Activated CD8-positive, alpha-beta memory T cell treated with anti-CD3 and anti-CD28 coated beads, Interleukin-2, amount 10 ng/mL, durations not matched to agents 7 days and 5 days (primary cell): ENCODE measurements at regions not wholly inside any gene's neighbourhood (a gene's known extent, or its start where the extent isn't known, plus 50 kb on each side); places are given as distances from the start of the nearest gene placed in this dataset.
"Not testable (repeated sequence)": the region's sequence is repeated elsewhere in the genome, so short reads cannot be mapped to it uniquely, and the experiment has no call there.

Source experiments
- ATAC-seq: fragments of 150-1000 bp; cut with Tn5 transposase; one replicate; pipeline ENCODE4 v1.10.0; 2021; ENCODE audit warnings: moderate library complexity
- CTCF ChIA-PET: fragments of 350-600 bp; sonication (Branson Sonifier 250); formaldehyde crosslinking; loops from one replicate; lab custom pipeline; 2021; ENCODE audit warnings: antibody characterized with exemption; lab: Charles Lee
- DNase-seq: peaks from one replicate; pipeline ENCODE4 v3.0.0-alpha.2; 2020
- H3K27ac Mint-ChIP-seq: one replicate; pipeline ENCODE4 v1.8.0; 2021; ENCODE audit warnings: mild to moderate bottlenecking, mixed read lengths
- H3K27me3 Mint-ChIP-seq: one replicate; pipeline ENCODE4 v1.8.0; 2021; ENCODE audit warnings: mixed read lengths
- H3K36me3 Mint-ChIP-seq: one replicate; pipeline ENCODE4 v1.8.0; 2021; ENCODE audit warnings: mild to moderate bottlenecking, mixed read lengths
- H3K4me1 Mint-ChIP-seq: one replicate; pipeline ENCODE4 v1.8.0; 2021; ENCODE audit warnings: mixed read lengths
- H3K4me3 Mint-ChIP-seq: one replicate; pipeline ENCODE4 v1.8.0; 2021; ENCODE audit warnings: mild to moderate bottlenecking, moderate library complexity, mixed read lengths
- H3K9me3 Mint-ChIP-seq: one replicate; pipeline ENCODE4 v1.8.0; 2022; ENCODE audit warnings: low read depth, mixed read lengths

DNA sequence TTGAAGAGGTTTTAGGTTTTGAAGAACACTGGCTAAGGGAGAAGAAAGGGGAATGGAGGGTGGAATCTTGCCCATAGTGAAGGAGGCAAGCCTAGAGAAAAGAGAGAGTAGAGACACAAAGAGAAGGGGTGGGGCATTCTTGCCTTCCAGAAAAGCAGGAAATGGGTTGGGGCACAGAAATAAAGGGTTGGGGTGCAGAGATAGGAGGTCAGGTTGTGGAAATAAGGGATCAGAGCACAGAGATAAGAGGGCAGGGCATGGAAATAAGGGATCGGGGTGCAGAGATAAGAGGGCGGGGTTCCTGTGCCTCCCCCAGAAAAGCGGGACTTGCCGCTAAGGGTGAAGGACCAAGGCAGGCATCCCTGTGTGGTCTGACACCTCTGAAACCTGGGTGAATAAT lies 69.9 kb downstream of the ALG1L2 start:
- H3K36me3 Mint-ChIP-seq, H3K27ac Mint-ChIP-seq, H3K4me3 Mint-ChIP-seq, H3K4me1 Mint-ChIP-seq, H3K9me3 Mint-ChIP-seq, ATAC-seq, DNase-seq, CTCF ChIA-PET: not testable (repeated sequence)
- H3K27me3 Mint-ChIP-seq: peaks cover 25% of the 10 kb centered on the region

GRCh38 chr3:130153247-130153646 lies 71.6 kb downstream of the ALG1L2 start:
- peaks cover 19% of the 10 kb centered on the region for H3K27me3 Mint-ChIP-seq
- H3K4me3 Mint-ChIP-seq, H3K27ac Mint-ChIP-seq, CTCF ChIA-PET, H3K9me3 Mint-ChIP-seq, H3K36me3 Mint-ChIP-seq, DNase-seq, H3K4me1 Mint-ChIP-seq, ATAC-seq: not testable (repeated sequence)

DNA sequence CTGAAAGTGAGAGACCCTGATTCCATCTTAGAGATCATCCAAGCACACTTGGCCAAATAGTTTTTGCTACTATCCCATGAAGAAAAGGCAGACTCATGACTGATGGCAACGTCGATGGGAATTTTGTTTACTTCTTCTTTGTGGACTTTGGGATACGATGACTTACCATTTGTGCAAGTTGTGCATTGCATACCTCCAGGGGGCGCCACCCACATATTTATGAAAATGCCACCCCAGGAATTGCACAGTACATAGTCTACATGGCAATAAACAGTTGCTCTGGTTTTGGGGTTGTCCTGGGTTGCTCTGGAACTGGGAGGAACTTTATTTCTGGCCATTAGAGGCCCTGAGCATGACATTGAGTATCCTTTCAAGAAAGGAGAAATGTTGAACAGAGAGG lies 73.8 kb downstream of the ALG1L2 start:
- H3K4me3 Mint-ChIP-seq, H3K9me3 Mint-ChIP-seq, DNase-seq, H3K27ac Mint-ChIP-seq, CTCF ChIA-PET, ATAC-seq, H3K36me3 Mint-ChIP-seq, H3K4me1 Mint-ChIP-seq: not testable (repeated sequence)
- H3K27me3 Mint-ChIP-seq: peaks cover 12% of the 10 kb centered on the region

- CTCF ChIA-PET, H3K4me1 Mint-ChIP-seq, H3K36me3 Mint-ChIP-seq, H3K27me3 Mint-ChIP-seq, DNase-seq, H3K4me3 Mint-ChIP-seq, H3K9me3 Mint-ChIP-seq, H3K27ac Mint-ChIP-seq, ATAC-seq: not testable (repeated sequence)
Measured at GRCh38 chr3:130166856-130167255, 85.2 kb downstream of the ALG1L2 start.

DNA sequence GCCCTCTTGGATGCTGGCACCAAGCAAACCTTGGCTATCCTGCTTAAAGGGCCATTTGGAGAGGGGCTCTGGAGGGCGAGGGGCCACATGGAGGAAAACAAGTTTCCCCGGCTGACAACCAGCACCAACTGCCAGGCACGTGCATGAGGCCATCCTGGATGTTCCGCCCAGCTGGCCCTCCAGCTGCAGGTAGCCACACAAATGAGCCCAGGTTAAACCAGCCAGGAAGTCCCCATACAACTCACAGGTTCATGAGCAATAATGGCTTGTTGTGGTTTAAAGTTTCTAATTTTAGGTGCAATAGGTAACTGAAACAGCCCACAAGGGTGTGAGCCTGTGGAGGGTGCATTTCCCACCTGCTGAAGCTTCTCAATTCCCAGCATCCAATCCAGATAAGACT lies 93.6 kb downstream of the ALG1L2 start:
- H3K4me3 Mint-ChIP-seq, DNase-seq, H3K36me3 Mint-ChIP-seq, ATAC-seq, H3K9me3 Mint-ChIP-seq, CTCF ChIA-PET, H3K27me3 Mint-ChIP-seq, H3K27ac Mint-ChIP-seq: not testable (repeated sequence)
- H3K4me1 Mint-ChIP-seq: peaks cover 22% of the 10 kb centered on the region

GRCh38 chr3:130176476-130177256 lies 95.0 kb downstream of the ALG1L2 start:
- H3K9me3 Mint-ChIP-seq, CTCF ChIA-PET, ATAC-seq, H3K36me3 Mint-ChIP-seq, DNase-seq, H3K27ac Mint-ChIP-seq, H3K4me3 Mint-ChIP-seq, H3K27me3 Mint-ChIP-seq: not testable (repeated sequence)
- H3K4me1 Mint-ChIP-seq: peaks cover 22% of the 10 kb centered on the region

GRCh38 chr3:130178835-130179234 lies 97.2 kb downstream of the ALG1L2 start:
- DNase-seq, H3K27me3 Mint-ChIP-seq, H3K36me3 Mint-ChIP-seq, H3K9me3 Mint-ChIP-seq, ATAC-seq, CTCF ChIA-PET: not testable (repeated sequence)
- H3K4me3 Mint-ChIP-seq: peak overlapping the region; percentile 78
- H3K27ac Mint-ChIP-seq: peak overlapping the region; percentile 89
- H3K4me1 Mint-ChIP-seq: peaks cover 22% of the 10 kb centered on the region

DNA sequence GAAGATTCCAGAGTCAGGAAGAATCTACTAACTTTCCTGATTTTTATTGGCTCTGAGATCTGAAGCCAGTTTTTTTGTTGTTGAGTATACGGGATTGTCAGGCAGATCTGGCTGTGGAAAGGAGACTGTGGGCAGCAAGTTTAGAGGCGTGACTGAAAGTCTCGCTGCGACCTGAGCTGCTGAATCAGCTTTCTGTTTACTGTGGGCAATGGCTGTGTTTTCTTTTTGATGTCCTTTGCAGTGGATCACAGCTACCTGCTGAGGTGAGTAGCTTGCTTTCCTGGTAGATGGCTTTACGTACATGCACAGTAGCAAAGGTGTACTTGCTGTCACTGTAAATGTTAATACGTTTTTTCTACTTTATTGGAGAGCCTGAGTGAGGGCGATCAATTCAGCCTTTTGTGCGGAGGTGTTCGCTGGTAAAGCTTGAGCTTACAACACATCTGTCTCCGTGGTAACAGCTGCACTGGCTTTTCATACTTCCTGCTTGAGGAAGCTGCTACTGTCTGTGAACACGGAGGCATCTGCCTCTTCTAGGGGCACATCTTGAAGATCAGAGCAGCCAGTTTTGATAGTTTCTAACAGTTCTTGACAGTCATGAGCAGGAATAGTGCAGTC lies 97.8 kb downstream of the ALG1L2 start:
- ATAC-seq, CTCF ChIA-PET: not testable (repeated sequence)

DNA sequence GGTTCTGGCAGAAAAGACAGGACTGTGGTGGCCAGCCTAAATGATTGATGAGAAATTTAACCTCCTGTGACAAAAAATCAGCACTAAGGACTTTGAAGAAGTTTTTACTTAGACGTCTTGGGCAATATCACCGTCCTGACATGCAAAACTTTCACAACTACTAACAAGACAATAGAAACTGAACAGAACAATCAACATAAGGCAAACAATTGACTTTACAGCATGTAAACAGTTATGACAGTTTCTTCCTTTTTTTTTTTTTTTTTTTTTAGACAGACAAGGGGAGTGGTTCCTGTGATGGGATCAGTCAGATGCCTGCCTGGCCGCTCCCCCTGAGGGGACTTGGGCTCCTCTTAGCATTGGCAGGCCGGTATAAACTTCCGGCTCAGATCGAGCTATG lies 100.8 kb downstream of the ALG1L2 start:
- H3K4me1 Mint-ChIP-seq: peaks cover 22% of the 10 kb centered on the region
- H3K27ac Mint-ChIP-seq, CTCF ChIA-PET, ATAC-seq, H3K27me3 Mint-ChIP-seq, H3K36me3 Mint-ChIP-seq, H3K4me3 Mint-ChIP-seq, DNase-seq, H3K9me3 Mint-ChIP-seq: not testable (repeated sequence)

More for the DNA sequence above, 97.8 kb downstream of the ALG1L2 start:
- not testable (repeated sequence) for H3K9me3 Mint-ChIP-seq, H3K27me3 Mint-ChIP-seq, H3K36me3 Mint-ChIP-seq
- DNase-seq: peak; percentile 83
- Mint-ChIP-seq H3K4me1 (peaks cover 22% of the 10 kb centered on the region), H3K4me3 (peak overlapping the region; percentile 78), H3K27ac (peak overlapping the region; percentile 89)

DNA sequence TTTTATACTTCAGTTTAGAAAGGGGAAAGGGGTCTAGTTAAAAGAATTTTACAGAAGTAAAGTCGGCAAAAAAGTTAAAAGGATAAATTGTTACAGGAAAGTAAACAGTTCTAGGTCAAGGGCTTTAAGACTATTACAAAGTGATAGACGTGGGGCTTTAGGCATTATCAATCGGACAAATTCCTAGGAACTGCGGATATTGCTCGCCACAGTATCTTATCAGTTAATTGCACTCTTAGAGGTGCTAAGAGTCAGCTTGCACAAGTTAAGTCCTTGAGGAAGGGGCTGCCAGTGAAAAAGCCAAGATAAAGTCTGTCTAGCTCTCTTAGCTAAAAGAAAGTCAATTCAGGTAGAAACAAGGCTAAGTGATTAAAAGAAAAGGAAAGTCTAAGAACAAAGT lies 102.1 kb downstream of the ALG1L2 start:
- H3K27ac Mint-ChIP-seq, H3K4me3 Mint-ChIP-seq, CTCF ChIA-PET, ATAC-seq, H3K9me3 Mint-ChIP-seq, DNase-seq, H3K36me3 Mint-ChIP-seq, H3K27me3 Mint-ChIP-seq: not testable (repeated sequence)
- H3K4me1 Mint-ChIP-seq: peaks cover 15% of the 10 kb centered on the region

- H3K4me1 Mint-ChIP-seq, H3K9me3 Mint-ChIP-seq, DNase-seq, H3K27ac Mint-ChIP-seq, H3K36me3 Mint-ChIP-seq, H3K27me3 Mint-ChIP-seq, ATAC-seq, H3K4me3 Mint-ChIP-seq, CTCF ChIA-PET: not testable (repeated sequence)
Measured at GRCh38 chr3:130184152-130185024, 102.8 kb downstream of the ALG1L2 start.

- H3K27me3 Mint-ChIP-seq, H3K4me1 Mint-ChIP-seq: not testable (repeated sequence)
Measured at GRCh38 chr3:130201272-130201671, 119.6 kb downstream of the ALG1L2 start.

GRCh38 chr3:130203633-130204032 lies 122.0 kb downstream of the ALG1L2 start:
- H3K9me3 Mint-ChIP-seq, H3K4me1 Mint-ChIP-seq, H3K27ac Mint-ChIP-seq, H3K36me3 Mint-ChIP-seq, H3K27me3 Mint-ChIP-seq, DNase-seq, CTCF ChIA-PET, H3K4me3 Mint-ChIP-seq, ATAC-seq: not testable (repeated sequence)

More at GRCh38 chr3:130201272-130201671, 119.6 kb downstream of the ALG1L2 start:
- ATAC-seq, H3K27ac Mint-ChIP-seq, H3K36me3 Mint-ChIP-seq, H3K4me3 Mint-ChIP-seq, H3K9me3 Mint-ChIP-seq, CTCF ChIA-PET, DNase-seq: not testable (repeated sequence)
